GM12874 (cell line): ENCODE measurements at regions not wholly inside any gene's neighbourhood (a gene's known extent, or its start where the extent isn't known, plus 50 kb on each side); places are given as distances from the start of the nearest gene placed in this dataset.

Experiments used
- TF ChIP-seq, protein P1 (sequence below): IDR thresholded peaks from 2 replicates; pipeline ENCODE4 v1.5.1; 2011; ENCODE audit warnings: low read depth, mild to moderate bottlenecking, control low read depth, low read length, moderate library complexity; ENCODE audit not compliant: insufficient read depth

GRCh38 chr12:91947459-91947858 is 198.2 kb downstream of the BTG1 start:
- TF ChIP-seq, protein P1, sequence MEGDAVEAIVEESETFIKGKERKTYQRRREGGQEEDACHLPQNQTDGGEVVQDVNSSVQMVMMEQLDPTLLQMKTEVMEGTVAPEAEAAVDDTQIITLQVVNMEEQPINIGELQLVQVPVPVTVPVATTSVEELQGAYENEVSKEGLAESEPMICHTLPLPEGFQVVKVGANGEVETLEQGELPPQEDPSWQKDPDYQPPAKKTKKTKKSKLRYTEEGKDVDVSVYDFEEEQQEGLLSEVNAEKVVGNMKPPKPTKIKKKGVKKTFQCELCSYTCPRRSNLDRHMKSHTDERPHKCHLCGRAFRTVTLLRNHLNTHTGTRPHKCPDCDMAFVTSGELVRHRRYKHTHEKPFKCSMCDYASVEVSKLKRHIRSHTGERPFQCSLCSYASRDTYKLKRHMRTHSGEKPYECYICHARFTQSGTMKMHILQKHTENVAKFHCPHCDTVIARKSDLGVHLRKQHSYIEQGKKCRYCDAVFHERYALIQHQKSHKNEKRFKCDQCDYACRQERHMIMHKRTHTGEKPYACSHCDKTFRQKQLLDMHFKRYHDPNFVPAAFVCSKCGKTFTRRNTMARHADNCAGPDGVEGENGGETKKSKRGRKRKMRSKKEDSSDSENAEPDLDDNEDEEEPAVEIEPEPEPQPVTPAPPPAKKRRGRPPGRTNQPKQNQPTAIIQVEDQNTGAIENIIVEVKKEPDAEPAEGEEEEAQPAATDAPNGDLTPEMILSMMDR = no peak

DNA sequence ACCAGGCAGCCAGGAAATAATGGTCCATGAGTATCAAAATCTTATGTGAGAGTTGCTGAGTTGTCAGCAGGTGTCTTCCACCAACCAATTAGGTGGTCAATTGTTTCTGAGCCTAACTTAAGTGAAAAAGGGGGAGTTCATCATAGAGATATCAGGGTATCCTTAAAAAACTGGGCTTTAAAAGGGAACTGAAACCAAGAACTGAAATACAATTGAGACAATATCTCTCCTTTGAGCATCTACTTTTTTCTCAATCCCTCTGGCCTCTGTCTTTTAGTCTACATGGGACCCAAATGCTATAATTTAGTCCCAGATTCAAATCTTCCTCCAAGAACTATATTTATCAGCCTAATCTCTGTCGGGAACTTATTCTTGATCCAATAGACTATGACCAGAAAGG is 201.0 kb downstream of the BTG1 start:
- TF ChIP-seq, protein P1 = no peak

- TF ChIP-seq, protein P1 = no peak
Measured at GRCh38 chr12:91940826-91941570, 204.6 kb downstream of the BTG1 start.

- TF ChIP-seq, protein P1 = no peak
Measured at GRCh38 chr12:91940322-91940721, 205.3 kb downstream of the BTG1 start.

GRCh38 chr12:91937706-91938105 is 207.9 kb downstream of the BTG1 start:
- TF ChIP-seq, protein P1 = no peak

DNA sequence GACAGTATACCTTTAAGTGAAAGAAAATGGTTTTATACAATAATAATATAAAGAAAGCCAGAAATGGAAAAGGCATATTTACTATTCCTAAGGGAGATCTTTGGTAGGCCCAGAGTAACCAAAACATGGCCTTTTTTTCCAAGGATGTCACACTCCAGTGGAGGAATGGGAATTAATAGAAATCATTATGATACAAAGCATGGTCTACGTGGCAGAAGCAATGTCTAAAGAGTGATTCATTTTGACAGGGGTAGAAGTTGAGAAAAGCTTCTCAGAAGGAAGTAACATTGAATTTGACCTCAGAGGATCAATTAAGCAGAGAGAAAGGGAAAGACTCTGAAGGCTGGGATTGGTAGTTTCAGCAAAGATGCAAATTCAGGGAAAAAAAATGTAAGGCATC is 208.6 kb downstream of the BTG1 start:
- TF ChIP-seq, protein P1 = no peak

- TF ChIP-seq, protein P1 = no peak
Measured at GRCh38 chr12:91935296-91935695, 210.3 kb downstream of the BTG1 start.
